ENCODE measurements at regions not wholly inside any gene's neighbourhood (a gene's known extent, or its start where the extent isn't known, plus 50 kb on each side); places are given as distances from the start of the nearest gene placed in this dataset.

DNA sequence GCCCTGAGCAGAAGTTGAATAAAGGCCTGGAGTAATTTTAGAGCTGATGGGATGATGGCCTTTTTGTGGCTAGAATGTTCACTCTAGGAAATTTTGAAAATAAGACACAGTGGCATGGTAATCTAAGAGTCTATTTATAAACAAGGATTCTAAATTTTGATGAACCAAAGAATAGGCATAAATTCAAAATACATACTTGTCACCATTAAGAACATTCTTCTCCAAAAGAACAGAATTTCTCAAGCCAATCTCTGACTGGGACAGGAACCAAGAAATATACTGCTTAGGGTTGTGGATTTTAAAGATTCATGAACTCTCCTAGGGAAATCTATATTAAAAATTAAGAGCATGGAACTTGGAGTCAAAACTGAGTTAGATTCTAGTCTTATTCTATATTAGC, 98.2 kb upstream of the SETBP1 start:
- TF ChIP-seq, protein P1, sequence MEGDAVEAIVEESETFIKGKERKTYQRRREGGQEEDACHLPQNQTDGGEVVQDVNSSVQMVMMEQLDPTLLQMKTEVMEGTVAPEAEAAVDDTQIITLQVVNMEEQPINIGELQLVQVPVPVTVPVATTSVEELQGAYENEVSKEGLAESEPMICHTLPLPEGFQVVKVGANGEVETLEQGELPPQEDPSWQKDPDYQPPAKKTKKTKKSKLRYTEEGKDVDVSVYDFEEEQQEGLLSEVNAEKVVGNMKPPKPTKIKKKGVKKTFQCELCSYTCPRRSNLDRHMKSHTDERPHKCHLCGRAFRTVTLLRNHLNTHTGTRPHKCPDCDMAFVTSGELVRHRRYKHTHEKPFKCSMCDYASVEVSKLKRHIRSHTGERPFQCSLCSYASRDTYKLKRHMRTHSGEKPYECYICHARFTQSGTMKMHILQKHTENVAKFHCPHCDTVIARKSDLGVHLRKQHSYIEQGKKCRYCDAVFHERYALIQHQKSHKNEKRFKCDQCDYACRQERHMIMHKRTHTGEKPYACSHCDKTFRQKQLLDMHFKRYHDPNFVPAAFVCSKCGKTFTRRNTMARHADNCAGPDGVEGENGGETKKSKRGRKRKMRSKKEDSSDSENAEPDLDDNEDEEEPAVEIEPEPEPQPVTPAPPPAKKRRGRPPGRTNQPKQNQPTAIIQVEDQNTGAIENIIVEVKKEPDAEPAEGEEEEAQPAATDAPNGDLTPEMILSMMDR (IDR thresholded peaks at IDR 0.05 in 2 of 3, conservative IDR thresholded peaks at IDR 0.05 in 1 of 3; ENCODE audit: borderline replicate concordance in 1 of 3, insufficient read depth in 1 of 3, low read depth in 2 of 3, low read length in 2 of 3), result no peak
- no peak for TF ChIP-seq TCF7L2 (IDR thresholded peaks at IDR 0.05; ENCODE audit: borderline replicate concordance, extremely low read depth, insufficient read depth, insufficient read length)
- TF ChIP-seq, protein P2, sequence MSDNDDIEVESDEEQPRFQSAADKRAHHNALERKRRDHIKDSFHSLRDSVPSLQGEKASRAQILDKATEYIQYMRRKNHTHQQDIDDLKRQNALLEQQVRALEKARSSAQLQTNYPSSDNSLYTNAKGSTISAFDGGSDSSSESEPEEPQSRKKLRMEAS (IDR thresholded peaks at IDR 0.05), result no peak
- TF ChIP-seq, protein P3, sequence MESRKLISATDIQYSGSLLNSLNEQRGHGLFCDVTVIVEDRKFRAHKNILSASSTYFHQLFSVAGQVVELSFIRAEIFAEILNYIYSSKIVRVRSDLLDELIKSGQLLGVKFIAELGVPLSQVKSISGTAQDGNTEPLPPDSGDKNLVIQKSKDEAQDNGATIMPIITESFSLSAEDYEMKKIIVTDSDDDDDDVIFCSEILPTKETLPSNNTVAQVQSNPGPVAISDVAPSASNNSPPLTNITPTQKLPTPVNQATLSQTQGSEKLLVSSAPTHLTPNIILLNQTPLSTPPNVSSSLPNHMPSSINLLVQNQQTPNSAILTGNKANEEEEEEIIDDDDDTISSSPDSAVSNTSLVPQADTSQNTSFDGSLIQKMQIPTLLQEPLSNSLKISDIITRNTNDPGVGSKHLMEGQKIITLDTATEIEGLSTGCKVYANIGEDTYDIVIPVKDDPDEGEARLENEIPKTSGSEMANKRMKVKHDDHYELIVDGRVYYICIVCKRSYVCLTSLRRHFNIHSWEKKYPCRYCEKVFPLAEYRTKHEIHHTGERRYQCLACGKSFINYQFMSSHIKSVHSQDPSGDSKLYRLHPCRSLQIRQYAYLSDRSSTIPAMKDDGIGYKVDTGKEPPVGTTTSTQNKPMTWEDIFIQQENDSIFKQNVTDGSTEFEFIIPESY (IDR thresholded peaks at IDR 0.05; ENCODE audit: extremely low read depth, insufficient replicate concordance, low read length), result no peak

All from HCT116 (cell line).